HFFc6 (cell line): ENCODE measurements at regions not wholly inside any gene's neighbourhood (a gene's known extent, or its start where the extent isn't known, plus 50 kb on each side); places are given as distances from the start of the nearest gene placed in this dataset.
A peak's percentile ranks its signal among the peaks of the same experiment; 100 is the strongest.

Source experiments
- DNase-seq: peaks from one replicate; pipeline ENCODE4 v3.0.0-alpha.2; 2018
- H3K27ac Mint-ChIP-seq: 2 replicates; pipeline ENCODE4 v1.8.0; 2020; ENCODE audit warnings: mild to moderate bottlenecking, mixed read lengths
- H3K27me3 Mint-ChIP-seq: 2 replicates; pipeline ENCODE4 v1.8.0; 2021; ENCODE audit warnings: mild to moderate bottlenecking, moderate library complexity, mixed read lengths; ENCODE audit not compliant: insufficient read depth
- H3K36me3 Mint-ChIP-seq: 2 replicates; pipeline ENCODE4 v1.8.0; 2021; ENCODE audit warnings: low read depth, mixed read lengths
- H3K4me1 Mint-ChIP-seq: 2 replicates; pipeline ENCODE4 v1.8.0; 2020; ENCODE audit warnings: low read depth, mixed read lengths
- H3K4me3 Mint-ChIP-seq: 2 replicates; pipeline ENCODE4 v1.8.0; 2020; ENCODE audit warnings: mild to moderate bottlenecking, moderate library complexity, mixed read lengths
- H3K9me3 Mint-ChIP-seq: 2 replicates; pipeline ENCODE4 v1.8.0; 2020; ENCODE audit warnings: mild to moderate bottlenecking, mixed read lengths
- CTCF ChIP-seq: fragments of 200-600 bp; sonication (generic); IDR thresholded peaks from 2 replicates; pipeline ENCODE4 v1.5.0; 2021; ENCODE audit warnings: antibody characterized with exemption, mild to moderate bottlenecking

DNA sequence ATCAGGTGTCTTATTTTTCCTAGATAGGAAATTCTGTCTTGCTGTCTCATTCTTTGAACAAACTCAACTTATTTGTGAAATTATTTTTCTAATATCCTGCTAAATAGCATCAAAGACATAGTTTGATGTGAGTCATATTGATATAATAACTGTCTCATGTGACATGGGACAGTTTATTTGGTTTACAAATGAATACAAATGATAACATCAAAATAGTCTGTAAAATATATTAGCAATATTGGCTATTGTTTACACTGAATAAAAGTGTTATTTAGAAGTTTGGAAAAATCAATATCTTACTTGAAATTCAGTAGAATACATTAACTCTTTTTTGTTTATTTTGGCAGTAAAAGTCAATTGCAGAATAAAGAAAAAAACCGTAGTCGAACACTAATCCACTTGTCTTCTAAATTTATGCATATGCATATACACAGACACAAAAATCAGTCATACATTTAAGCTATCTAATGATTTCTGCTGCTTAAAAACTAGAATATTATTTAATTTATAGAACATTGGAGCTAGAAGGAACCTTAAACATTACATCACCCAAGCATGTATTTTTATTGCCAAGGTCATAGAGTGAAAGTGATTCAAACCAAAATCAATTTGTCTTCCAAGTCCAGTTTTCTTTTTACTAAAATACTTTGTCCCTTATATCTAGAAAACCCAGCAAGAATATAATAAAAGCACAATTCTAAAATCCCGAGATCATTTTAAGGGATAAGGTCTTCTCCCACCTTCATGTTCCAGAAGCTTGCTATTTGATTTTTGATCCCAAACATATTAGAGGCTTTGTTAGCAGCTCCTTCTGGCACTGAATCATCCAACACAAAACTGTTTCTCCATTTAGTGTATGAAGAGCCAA lies 776.5 kb upstream of the SLITRK1 start:
- no peak for DNase-seq
- peaks cover 13% of the 10 kb centered on the region for H3K9me3 Mint-ChIP-seq
- peak overlapping the region; percentile 71 for H3K27ac Mint-ChIP-seq
- H3K4me1 Mint-ChIP-seq = peaks cover 91% of the 10 kb centered on the region
- peaks cover 14% of the 10 kb centered on the region for H3K36me3 Mint-ChIP-seq
- no peak for TF ChIP-seq CTCF
- H3K27me3 Mint-ChIP-seq = no peaks in the 10 kb centered on the region
- H3K4me3 Mint-ChIP-seq = peak overlapping the region; percentile 55

GRCh38 chr13:84655677-84656076 lies 773.4 kb upstream of the SLITRK1 start:
- peak; percentile 59 for DNase-seq
- H3K36me3 Mint-ChIP-seq = peaks cover 44% of the 10 kb centered on the region
- peak overlapping the region; percentile 22 for H3K27ac Mint-ChIP-seq
- no peak for TF ChIP-seq CTCF
- peaks cover 82% of the 10 kb centered on the region for H3K4me1 Mint-ChIP-seq
- peak overlapping the region; percentile 28; the same call in 1 of the 2 replicates for H3K4me3 Mint-ChIP-seq
- peaks cover 42% of the 10 kb centered on the region for H3K9me3 Mint-ChIP-seq
- H3K27me3 Mint-ChIP-seq = 0 out of 2 replicates have a peak, but pooled peaks cover 1% of the 10 kb centered on the region

DNA sequence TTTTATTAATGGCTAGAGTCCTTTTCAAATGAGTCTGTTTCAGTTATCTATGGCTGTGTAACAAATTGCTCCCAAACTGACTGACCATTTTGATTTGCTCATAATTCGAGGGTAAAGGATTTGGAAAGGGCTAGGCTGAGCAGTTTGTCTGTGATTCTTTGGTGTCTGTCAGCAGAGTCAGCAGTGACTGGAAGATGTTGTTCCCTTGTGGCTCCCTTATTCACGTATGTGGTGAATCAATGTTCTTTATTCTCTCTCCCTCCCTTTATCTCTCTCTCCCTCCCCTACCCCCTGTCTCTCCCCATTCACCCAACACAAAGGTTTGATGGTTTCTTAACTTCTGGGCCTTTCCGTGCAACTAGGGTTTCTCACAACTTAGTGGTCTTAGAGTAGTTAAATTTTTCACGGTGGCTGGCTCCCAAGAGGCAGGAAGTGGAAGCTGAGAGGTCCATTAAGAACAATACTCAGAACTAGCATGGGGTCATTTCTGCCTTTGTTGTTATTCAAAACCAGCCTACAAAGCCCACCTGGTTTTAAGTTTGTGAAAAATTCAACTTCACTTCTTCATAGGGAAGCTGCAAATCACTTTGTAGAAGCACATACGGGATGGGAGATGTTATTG lies 772.5 kb upstream of the SLITRK1 start:
- peaks cover 42% of the 10 kb centered on the region for H3K9me3 Mint-ChIP-seq
- no peak for TF ChIP-seq CTCF
- DNase-seq = no peak
- H3K4me3 Mint-ChIP-seq = no peak overlapping the region
- peaks cover 50% of the 10 kb centered on the region for H3K36me3 Mint-ChIP-seq
- H3K4me1 Mint-ChIP-seq = peaks cover 83% of the 10 kb centered on the region
- H3K27ac Mint-ChIP-seq = peak overlapping the region; percentile 57; the same call in 1 of the 2 replicates
- 0 out of 2 replicates have a peak, but pooled peaks cover 1% of the 10 kb centered on the region for H3K27me3 Mint-ChIP-seq

DNA sequence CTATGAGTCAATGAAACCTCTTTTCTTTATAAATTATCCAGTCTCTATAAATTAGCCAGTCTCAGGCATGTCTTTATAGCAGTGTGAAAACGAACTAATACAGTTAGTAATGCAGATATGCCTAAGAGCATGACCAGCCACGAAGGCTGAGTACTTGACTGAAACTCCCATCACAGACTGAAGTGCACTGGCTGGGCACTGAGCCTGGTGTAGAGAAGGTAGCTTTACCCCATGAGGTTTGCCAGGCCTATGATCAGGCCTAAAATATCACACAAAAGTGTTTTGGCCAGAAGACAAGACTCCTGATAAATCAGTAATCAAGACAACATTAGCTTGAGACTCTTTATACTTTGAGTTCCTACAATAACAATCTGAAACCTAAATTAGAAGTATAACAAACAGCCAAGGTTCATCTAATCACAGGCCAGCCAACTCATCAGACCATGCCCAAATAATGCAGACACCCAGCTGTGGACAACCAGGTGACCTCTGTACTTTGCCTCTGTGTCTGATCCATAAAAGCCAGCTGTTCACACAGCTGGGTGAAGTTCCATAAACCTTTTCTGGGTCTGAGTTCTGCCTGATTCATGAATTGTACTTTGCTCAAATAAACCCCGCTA lies 771.8 kb upstream of the SLITRK1 start:
- peaks cover 42% of the 10 kb centered on the region for H3K9me3 Mint-ChIP-seq
- H3K4me1 Mint-ChIP-seq = peaks cover 83% of the 10 kb centered on the region
- no peak overlapping the region; the same call in 1 of the 2 replicates for H3K27ac Mint-ChIP-seq
- H3K4me3 Mint-ChIP-seq = no peak overlapping the region
- H3K27me3 Mint-ChIP-seq = 0 out of 2 replicates have a peak, but pooled peaks cover 1% of the 10 kb centered on the region
- no peak for TF ChIP-seq CTCF
- H3K36me3 Mint-ChIP-seq = peaks cover 51% of the 10 kb centered on the region
- DNase-seq = no peak

- H3K4me1 Mint-ChIP-seq = peaks cover 83% of the 10 kb centered on the region
- DNase-seq = no peak
- H3K4me3 Mint-ChIP-seq = no peak overlapping the region
- H3K27ac Mint-ChIP-seq = peak overlapping the region; percentile 86
- 0 out of 2 replicates have a peak, but pooled peaks cover 1% of the 10 kb centered on the region for H3K27me3 Mint-ChIP-seq
- no peak for TF ChIP-seq CTCF
- H3K36me3 Mint-ChIP-seq = peaks cover 51% of the 10 kb centered on the region
- peaks cover 42% of the 10 kb centered on the region for H3K9me3 Mint-ChIP-seq
Observed at GRCh38 chr13:84651705-84652104, 769.4 kb upstream of the SLITRK1 start.
